Hypothalamus (tissue), 51 donors: ENCODE measurements at regions not wholly inside any gene's neighbourhood (a gene's known extent, or its start where the extent isn't known, plus 50 kb on each side); places are given as distances from the start of the nearest gene placed in this dataset.
"Not testable (repeated sequence)": the region's sequence is repeated elsewhere in the genome, so short reads cannot be mapped to it uniquely, and the experiment has no call there.

Experiments used
- DNase-seq, 51 donors: peaks; one replicate each; lab custom pipeline; 2025; lab: John Stamatoyannopoulos, UW

- DNase-seq: not testable (repeated sequence)
Observed at GRCh38 chrX:107296184-107296583, 89.8 kb downstream of the DNAAF6 start.

DNA sequence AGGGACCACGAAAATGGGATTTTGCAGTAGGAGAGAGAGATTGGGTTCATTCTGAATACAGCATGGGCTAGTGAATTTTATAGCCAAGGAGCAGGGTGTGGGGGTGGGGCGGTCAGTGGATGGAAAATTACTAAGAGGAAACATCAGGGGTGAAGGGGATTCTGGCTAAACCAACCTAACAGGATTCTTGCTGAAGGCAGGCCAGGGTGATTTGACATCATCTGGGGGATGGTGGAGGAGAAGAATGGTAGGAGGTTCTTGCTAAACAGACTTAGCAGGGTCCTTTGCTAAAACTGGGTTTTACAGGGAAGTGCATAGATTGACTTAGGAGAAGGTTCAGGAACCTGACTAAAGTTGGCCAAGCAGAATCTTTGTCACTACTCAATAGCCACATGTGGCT is 91.9 kb downstream of the DNAAF6 start:
- no peak for DNase-seq

- DNase-seq: no peak
Observed at GRCh38 chrX:107301253-107301652, 94.8 kb downstream of the DNAAF6 start.

DNA sequence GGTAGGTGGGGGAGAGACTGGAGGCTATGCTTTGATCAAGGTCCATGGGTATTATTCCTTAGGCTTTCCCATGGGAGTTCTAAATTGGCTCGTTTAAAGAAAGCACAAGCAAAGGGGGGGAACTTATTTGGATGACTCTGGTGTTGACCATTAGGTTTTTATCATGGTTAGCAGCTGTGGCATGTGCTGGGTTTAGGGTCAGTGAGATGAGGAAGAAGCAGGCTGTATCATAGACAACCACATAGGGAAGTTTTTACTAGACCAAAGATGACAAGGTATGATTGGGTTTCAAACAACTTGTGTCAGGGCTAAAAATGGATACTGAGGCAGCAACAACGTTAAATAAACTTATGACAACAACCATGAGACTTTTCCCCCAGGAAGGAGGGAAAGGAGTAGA is 97.7 kb downstream of the DNAAF6 start:
- DNase-seq: no peak

DNA sequence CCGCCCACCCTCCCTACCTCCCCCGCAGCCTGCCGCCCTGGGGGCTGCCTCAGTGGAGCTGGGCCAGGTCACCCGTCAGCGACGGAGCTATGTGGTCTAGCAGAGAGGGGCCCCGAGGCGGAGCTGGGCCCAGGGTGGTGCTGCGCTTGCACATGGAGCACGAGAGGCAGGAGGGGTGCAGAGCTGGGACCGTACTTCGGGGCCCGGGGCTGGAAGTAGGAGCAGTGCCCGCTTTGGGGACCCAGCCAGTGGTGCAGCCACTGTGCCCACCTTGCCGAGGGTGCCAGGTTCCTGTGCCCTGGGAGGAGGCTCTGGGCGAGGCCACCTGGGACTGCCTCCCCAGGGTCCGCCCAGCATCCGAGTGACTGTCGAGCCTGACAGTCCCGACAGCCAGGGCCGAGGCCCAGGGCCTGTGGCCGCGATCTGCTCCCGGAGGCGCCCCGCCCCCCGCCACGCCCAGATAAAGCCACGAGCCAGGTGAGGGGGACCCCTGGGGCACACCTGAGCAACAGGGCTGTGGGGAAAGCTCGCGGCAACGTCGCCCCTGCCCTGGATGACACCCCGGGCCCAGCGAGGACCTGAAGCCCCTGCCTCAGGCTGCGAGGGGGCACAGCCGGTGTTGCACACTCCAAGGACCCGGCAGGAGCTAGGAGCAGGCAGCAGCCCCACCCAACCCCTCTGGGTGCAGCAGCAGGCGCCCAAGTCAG is 117.5 kb downstream of the DNAAF6 start:
- DNase-seq: no peak

- peak in 17 of 51 donors; percentile 0 to 12 (median 2) for DNase-seq
Observed at GRCh38 chrX:107324493-107325310, 118.3 kb downstream of the DNAAF6 start.

GRCh38 chrX:107325467-107325866 is 119.1 kb downstream of the DNAAF6 start:
- no peak for DNase-seq

GRCh38 chrX:107348051-107348450 is 101.4 kb upstream of the FRMPD3 start:
- DNase-seq: peak in 1 of 51 donors; percentile 3

DNA sequence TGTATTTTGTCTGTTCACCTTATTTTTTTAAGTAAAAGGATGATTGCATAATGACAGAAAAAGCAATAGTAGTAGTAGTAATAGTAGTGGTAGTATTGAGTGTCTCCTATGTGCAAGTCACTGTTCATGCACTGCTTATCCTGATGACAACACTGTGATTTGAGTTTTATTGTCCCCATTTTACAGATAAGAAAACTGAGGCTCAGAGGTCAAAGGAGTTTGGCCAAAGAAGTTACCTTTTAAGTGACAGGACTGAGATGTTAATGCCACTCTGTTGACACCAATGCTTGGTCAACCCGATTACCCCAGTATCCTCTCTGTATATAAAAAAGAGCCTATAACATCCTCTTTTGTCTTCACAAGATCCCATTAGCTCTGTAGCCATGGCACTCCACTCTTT is 100.5 kb upstream of the FRMPD3 start:
- DNase-seq: no peak

DNA sequence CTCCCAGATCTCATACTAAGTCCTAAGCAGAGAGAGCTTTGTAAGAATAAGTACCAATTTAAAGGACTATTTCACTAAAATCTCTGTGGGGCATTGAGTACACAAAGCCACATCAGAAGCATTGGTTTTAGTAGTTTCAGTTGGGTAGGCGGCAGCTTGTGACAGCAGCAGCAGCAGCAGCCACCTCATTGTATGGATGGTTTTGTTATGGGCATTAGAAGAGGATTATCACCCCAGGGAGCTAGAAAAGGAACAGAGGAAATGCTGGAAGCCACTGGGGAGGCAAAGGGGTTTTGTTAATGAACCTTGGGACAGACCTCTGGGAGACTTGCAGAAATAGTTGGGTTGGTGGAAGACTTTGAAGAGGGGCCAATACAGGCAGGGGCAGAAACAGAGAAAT is 93.9 kb upstream of the FRMPD3 start:
- DNase-seq: no peak

GRCh38 chrX:107360788-107361360 is 88.6 kb upstream of the FRMPD3 start:
- no peak for DNase-seq

- not testable (repeated sequence) for DNase-seq
Observed at GRCh38 chrX:107370185-107370584, 79.3 kb upstream of the FRMPD3 start.

GRCh38 chrX:107374132-107374531 is 75.3 kb upstream of the FRMPD3 start:
- DNase-seq: no peak

- DNase-seq: no peak
Observed at GRCh38 chrX:107374831-107375230, 74.6 kb upstream of the FRMPD3 start.

DNA sequence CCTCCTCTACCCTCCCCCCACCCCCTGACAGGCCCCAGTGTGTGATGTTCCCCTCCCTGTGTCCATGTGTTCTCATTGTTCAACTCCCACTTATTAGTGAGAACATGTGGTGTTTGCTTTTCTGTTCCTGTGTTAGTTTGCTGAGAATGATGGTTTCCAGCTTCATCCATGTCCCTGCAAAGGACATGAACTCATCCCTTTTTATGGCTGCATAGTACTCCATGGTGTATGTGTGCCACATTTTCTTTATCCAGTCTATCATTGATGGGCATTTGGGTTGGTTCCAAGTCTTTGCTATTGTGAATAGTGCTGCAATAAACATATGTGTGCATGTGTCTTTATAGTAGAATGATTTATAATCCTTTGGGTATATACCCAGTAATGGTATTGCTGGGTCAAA is 73.3 kb upstream of the FRMPD3 start:
- not testable (repeated sequence) for DNase-seq

GRCh38 chrX:107384397-107385105 is 64.9 kb upstream of the FRMPD3 start:
- no peak for DNase-seq

GRCh38 chrX:107389726-107390125 is 59.7 kb upstream of the FRMPD3 start:
- DNase-seq: no peak

GRCh38 chrX:107393656-107394055 is 55.8 kb upstream of the FRMPD3 start:
- DNase-seq: not testable (repeated sequence)

GRCh38 chrX:107396235-107396634 is 53.2 kb upstream of the FRMPD3 start:
- no peak for DNase-seq

DNA sequence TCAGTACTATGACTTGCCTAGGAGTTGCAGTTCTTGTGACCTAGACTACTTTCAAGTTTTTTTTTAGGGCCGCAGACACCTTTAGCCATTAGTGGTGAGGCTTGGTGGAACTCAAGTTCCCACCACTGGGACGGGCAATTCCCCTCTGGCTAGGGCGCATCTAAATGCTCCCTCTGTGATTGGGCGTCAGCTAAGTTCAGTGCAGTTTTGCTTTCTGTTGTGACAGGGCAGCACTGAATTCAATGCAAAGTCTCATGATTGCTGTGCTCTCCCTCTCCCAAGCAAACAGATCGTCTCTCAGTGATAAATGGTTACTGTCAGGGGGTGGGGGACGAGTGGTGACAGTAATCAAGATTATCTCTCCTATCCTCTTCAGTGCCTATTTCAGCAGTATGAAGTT is 52.7 kb upstream of the FRMPD3 start:
- DNase-seq: no peak

GRCh38 chrX:107398115-107398514 is 51.3 kb upstream of the FRMPD3 start:
- no peak for DNase-seq
